SK-N-SH treated with all-trans-retinoic acid at 6 μM for 48 hours (cell line): ENCODE measurements at regions not wholly inside any gene's neighbourhood (a gene's known extent, or its start where the extent isn't known, plus 50 kb on each side); places are given as distances from the start of the nearest gene placed in this dataset.

Source experiments
- ARNTL ChIP-seq: fragments of 450-650 bp; formaldehyde crosslinking; IDR thresholded peaks from 2 replicates; pipeline ENCODE4 v1.5.0; 2020; ENCODE audit warnings: low read depth, mild to moderate bottlenecking, moderate library complexity, borderline replicate concordance
- CSDC2 ChIP-seq: fragments of 250-450 bp; sonication (Bioruptor Pico); IDR thresholded peaks from 2 replicates; pipeline ENCODE4 v1.5.0; 2020; ENCODE audit warnings: mild to moderate bottlenecking, moderate library complexity
- ESRRG ChIP-seq: fragments of 250-450 bp; sonication (Bioruptor Pico); IDR thresholded peaks from 2 replicates; pipeline ENCODE4 v1.6.1; 2021; ENCODE audit warnings: mild to moderate bottlenecking
- GLIS3 ChIP-seq: fragments of 250-450 bp; sonication (Bioruptor Pico); IDR thresholded peaks from 2 replicates; pipeline ENCODE4 v1.5.0; 2020; ENCODE audit warnings: mild to moderate bottlenecking, moderate library complexity
- ISL1 ChIP-seq: fragments of 250-450 bp; sonication (Bioruptor Pico); IDR thresholded peaks from 2 replicates; pipeline ENCODE4 v2.1.2; 2022; ENCODE audit warnings: mild to moderate bottlenecking, moderate library complexity
- OSR1 ChIP-seq: fragments of 250-450 bp; sonication (Bioruptor Pico); IDR thresholded peaks from 2 replicates; pipeline ENCODE4 v1.8.0; 2022; ENCODE audit warnings: moderate library complexity, mild to moderate bottlenecking, inconsistent platforms
- PPARA ChIP-seq: fragments of 250-450 bp; sonication (Bioruptor Pico); IDR thresholded peaks from 2 replicates; pipeline ENCODE4 v1.5.0; 2020; ENCODE audit warnings: mild to moderate bottlenecking, borderline replicate concordance
- RARB ChIP-seq: fragments of 250-450 bp; sonication (Bioruptor Pico); IDR thresholded peaks from 2 replicates; pipeline ENCODE4 v1.8.0; 2021; ENCODE audit warnings: mild to moderate bottlenecking, moderate library complexity
- ZC3H10 ChIP-seq: fragments of 250-450 bp; sonication (Bioruptor Pico); IDR thresholded peaks from 2 replicates; pipeline ENCODE4 v1.5.1; 2021; ENCODE audit warnings: mild to moderate bottlenecking, moderate library complexity
- ZNF565 ChIP-seq: fragments of 450-650 bp; formaldehyde crosslinking; conservative IDR thresholded peaks from 2 replicates; pipeline ENCODE4 v1.5.0; 2020; ENCODE audit warnings: low read depth, mild to moderate bottlenecking, moderate library complexity
- ZNF70 ChIP-seq: fragments of 450-650 bp; formaldehyde crosslinking; IDR thresholded peaks from 2 replicates; pipeline ENCODE4 v1.5.0; 2020; ENCODE audit warnings: mild to moderate bottlenecking, moderate library complexity
- TF ChIP-seq, protein P1 (sequence below): fragments of 250-450 bp; sonication (Bioruptor Pico); IDR thresholded peaks from 2 replicates; pipeline ENCODE4 v1.8.0; 2020; ENCODE audit warnings: mild to moderate bottlenecking, moderate library complexity, borderline replicate concordance
- TF ChIP-seq, protein P2 (sequence below): fragments of 250-450 bp; sonication (Bioruptor Pico); IDR thresholded peaks from 2 replicates; pipeline ENCODE4 v1.5.0; 2020; ENCODE audit warnings: mild to moderate bottlenecking, moderate library complexity
- TF ChIP-seq, protein P3 (sequence below): fragments of 250-450 bp; sonication (Bioruptor Pico); IDR thresholded peaks from 2 replicates; pipeline ENCODE4 v1.5.1; 2021; ENCODE audit warnings: mild to moderate bottlenecking, moderate library complexity

DNA sequence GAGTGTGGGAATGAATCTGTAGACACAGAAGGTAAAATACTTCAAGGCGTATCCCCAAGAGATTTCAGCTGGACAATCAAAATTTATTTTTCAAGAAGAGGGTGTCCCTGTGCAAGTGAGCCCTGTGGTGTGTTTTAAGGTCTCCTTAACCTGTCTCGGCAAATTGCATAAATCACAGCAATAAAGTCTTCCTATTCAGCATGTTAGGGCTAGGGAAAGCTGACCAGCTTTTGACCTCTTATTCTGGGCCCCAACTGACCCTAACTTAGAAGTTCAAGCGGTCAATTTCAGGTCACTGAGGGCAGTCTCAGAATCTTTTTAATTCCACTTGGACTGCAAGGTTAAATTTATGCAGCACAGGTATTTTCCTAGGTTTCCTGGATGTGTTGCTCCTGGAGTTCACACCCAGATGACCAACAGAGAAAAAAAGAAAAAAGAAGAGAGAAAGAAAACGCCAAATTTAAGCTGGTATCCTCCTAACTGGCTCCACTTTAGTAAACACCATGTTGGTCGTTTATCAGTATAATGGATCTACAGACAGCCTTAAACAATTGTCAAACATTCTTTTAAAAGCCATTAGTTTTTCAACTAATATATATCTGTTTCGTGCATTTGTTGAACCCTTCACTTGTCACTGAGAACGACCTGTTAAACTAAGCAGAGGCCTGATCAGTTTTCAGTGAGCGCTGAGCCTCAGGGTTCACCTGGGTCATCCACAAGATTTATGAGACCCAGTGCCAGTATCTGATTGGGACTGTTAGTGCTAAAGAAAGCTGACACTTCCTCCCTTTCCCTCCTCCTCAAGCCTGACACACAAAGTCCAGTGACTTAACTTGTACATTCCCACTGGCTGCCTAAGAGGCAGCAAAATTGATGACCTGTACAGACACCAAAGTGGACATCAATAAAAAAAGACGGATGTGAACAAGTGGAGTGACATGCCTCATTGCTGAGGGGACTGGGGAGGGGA is 546.1 kb downstream of the NR2F1-AS1 start:
- TF ChIP-seq, protein P1, sequence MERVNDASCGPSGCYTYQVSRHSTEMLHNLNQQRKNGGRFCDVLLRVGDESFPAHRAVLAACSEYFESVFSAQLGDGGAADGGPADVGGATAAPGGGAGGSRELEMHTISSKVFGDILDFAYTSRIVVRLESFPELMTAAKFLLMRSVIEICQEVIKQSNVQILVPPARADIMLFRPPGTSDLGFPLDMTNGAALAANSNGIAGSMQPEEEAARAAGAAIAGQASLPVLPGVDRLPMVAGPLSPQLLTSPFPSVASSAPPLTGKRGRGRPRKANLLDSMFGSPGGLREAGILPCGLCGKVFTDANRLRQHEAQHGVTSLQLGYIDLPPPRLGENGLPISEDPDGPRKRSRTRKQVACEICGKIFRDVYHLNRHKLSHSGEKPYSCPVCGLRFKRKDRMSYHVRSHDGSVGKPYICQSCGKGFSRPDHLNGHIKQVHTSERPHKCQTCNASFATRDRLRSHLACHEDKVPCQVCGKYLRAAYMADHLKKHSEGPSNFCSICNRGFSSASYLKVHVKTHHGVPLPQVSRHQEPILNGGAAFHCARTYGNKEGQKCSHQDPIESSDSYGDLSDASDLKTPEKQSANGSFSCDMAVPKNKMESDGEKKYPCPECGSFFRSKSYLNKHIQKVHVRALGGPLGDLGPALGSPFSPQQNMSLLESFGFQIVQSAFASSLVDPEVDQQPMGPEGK (CRISPR knock-in tag) = no peak
- TF ChIP-seq GLIS3 = no peak
- no peak for TF ChIP-seq ISL1 (CRISPR knock-in tag)
- no peak for TF ChIP-seq ESRRG (CRISPR knock-in tag)
- TF ChIP-seq OSR1 (CRISPR knock-in tag) = no peak
- TF ChIP-seq CSDC2 (CRISPR knock-in tag) = no peak
- no peak for TF ChIP-seq RARB (CRISPR knock-in tag)
- no peak for TF ChIP-seq ZNF70
- TF ChIP-seq, protein P2, sequence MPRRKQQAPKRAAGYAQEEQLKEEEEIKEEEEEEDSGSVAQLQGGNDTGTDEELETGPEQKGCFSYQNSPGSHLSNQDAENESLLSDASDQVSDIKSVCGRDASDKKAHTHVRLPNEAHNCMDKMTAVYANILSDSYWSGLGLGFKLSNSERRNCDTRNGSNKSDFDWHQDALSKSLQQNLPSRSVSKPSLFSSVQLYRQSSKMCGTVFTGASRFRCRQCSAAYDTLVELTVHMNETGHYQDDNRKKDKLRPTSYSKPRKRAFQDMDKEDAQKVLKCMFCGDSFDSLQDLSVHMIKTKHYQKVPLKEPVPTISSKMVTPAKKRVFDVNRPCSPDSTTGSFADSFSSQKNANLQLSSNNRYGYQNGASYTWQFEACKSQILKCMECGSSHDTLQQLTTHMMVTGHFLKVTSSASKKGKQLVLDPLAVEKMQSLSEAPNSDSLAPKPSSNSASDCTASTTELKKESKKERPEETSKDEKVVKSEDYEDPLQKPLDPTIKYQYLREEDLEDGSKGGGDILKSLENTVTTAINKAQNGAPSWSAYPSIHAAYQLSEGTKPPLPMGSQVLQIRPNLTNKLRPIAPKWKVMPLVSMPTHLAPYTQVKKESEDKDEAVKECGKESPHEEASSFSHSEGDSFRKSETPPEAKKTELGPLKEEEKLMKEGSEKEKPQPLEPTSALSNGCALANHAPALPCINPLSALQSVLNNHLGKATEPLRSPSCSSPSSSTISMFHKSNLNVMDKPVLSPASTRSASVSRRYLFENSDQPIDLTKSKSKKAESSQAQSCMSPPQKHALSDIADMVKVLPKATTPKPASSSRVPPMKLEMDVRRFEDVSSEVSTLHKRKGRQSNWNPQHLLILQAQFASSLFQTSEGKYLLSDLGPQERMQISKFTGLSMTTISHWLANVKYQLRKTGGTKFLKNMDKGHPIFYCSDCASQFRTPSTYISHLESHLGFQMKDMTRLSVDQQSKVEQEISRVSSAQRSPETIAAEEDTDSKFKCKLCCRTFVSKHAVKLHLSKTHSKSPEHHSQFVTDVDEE = no peak
- no peak for TF ChIP-seq ZNF565 (CRISPR knock-in tag)
- no peak for TF ChIP-seq ZC3H10 (CRISPR knock-in tag)
- no peak for TF ChIP-seq PPARA
- TF ChIP-seq ARNTL (CRISPR knock-in tag) = no peak
- TF ChIP-seq, protein P3, sequence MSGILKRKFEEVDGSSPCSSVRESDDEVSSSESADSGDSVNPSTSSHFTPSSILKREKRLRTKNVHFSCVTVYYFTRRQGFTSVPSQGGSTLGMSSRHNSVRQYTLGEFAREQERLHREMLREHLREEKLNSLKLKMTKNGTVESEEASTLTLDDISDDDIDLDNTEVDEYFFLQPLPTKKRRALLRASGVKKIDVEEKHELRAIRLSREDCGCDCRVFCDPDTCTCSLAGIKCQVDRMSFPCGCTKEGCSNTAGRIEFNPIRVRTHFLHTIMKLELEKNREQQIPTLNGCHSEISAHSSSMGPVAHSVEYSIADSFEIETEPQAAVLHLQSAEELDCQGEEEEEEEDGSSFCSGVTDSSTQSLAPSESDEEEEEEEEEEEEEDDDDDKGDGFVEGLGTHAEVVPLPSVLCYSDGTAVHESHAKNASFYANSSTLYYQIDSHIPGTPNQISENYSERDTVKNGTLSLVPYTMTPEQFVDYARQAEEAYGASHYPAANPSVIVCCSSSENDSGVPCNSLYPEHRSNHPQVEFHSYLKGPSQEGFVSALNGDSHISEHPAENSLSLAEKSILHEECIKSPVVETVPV (CRISPR knock-in tag) = no peak
